ENCODE measurements at regions not wholly inside any gene's neighbourhood (a gene's known extent, or its start where the extent isn't known, plus 50 kb on each side); places are given as distances from the start of the nearest gene placed in this dataset.

DNA sequence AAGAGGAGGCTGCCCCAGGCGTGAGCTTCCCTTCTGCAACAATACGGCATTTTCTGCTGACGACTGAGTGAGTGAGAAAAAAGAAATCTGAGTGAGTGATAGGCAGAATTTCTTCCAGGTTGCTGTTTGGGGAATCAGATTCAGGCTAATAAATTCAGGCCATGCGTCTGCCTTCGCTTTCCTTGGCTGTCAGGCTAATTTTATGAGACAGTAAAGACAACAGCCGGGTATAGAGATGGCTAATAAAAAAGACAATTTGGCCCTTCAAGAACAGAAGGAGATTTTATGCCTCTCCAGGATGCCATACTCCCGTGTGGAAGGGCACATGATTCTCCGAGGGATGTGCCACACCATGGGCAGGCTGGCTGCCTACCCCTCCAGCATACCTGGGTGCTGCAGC lies 145.9 kb upstream of the UBL3 start:
- CTCF ChIA-PET, result no interaction called here
- Mint-ChIP-seq H3K4me3 (no peak overlapping the region), H3K27ac (no peak overlapping the region)

DNA sequence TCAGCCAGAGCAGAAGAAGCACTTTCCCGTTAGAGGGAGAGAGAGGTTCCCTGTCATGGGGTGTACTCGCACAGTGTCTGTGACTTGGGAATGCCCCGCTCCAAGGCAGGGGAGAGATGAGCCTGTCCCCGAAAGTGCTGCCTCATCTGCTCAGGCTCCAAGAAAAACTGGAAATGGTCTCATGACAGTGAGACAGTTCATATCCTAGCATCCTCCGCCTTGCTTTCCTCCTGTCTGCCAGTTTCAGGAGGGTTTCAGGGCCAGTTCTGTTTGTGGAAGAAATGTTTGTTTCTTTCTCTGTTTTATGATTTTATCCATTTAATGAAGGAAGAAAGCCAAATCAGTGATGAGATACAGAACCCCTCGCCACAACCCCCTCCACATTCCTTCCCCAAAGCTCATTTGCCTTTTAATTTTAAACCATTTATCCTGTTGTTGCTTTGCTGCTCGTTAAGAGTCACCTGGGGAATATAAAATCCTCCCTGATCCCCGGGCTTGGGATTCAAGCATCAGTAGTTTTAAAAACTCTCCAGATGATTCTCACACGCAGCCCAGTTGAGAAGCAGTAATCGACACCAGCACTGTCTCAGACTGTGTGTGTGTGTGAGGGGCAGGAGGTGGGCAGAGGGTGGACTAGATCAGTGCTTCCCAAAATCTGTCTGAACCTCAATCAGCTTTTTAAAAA lies 144.6 kb upstream of the UBL3 start:
- no peak for TF ChIP-seq NFYB (CRISPR knock-in tag; conservative IDR thresholded peaks at IDR 0.05; ENCODE audit: low read depth)
- TF ChIP-seq, protein P1, sequence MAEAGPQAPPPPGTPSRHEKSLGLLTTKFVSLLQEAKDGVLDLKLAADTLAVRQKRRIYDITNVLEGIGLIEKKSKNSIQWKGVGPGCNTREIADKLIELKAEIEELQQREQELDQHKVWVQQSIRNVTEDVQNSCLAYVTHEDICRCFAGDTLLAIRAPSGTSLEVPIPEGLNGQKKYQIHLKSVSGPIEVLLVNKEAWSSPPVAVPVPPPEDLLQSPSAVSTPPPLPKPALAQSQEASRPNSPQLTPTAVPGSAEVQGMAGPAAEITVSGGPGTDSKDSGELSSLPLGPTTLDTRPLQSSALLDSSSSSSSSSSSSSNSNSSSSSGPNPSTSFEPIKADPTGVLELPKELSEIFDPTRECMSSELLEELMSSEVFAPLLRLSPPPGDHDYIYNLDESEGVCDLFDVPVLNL (CRISPR knock-in tag; IDR thresholded peaks at IDR 0.05; ENCODE audit: borderline replicate concordance, low read depth), result no peak
- TF ChIP-seq MYBL2 (CRISPR knock-in tag; IDR thresholded peaks at IDR 0.05), result no peak
- TF ChIP-seq, protein P2, sequence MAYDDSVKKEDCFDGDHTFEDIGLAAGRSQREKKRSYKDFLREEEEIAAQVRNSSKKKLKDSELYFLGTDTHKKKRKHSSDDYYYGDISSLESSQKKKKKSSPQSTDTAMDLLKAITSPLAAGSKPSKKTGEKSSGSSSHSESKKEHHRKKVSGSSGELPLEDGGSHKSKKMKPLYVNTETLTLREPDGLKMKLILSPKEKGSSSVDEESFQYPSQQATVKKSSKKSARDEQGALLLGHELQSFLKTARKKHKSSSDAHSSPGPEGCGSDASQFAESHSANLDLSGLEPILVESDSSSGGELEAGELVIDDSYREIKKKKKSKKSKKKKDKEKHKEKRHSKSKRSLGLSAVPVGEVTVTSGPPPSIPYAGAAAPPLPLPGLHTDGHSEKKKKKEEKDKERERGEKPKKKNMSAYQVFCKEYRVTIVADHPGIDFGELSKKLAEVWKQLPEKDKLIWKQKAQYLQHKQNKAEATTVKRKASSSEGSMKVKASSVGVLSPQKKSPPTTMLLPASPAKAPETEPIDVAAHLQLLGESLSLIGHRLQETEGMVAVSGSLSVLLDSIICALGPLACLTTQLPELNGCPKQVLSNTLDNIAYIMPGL (CRISPR knock-in tag; IDR thresholded peaks at IDR 0.05), result no peak
- TF ChIP-seq, protein P3, sequence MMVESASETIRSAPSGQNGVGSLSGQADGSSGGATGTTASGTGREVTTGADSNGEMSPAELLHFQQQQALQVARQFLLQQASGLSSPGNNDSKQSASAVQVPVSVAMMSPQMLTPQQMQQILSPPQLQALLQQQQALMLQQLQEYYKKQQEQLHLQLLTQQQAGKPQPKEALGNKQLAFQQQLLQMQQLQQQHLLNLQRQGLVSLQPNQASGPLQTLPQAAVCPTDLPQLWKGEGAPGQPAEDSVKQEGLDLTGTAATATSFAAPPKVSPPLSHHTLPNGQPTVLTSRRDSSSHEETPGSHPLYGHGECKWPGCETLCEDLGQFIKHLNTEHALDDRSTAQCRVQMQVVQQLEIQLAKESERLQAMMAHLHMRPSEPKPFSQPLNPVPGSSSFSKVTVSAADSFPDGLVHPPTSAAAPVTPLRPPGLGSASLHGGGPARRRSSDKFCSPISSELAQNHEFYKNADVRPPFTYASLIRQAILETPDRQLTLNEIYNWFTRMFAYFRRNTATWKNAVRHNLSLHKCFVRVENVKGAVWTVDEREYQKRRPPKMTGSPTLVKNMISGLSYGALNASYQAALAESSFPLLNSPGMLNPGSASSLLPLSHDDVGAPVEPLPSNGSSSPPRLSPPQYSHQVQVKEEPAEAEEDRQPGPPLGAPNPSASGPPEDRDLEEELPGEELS (CRISPR knock-in tag; IDR thresholded peaks at IDR 0.05), result no peak
- TF ChIP-seq ZNF423 (CRISPR knock-in tag; IDR thresholded peaks at IDR 0.05), result no peak
- no peak for TF ChIP-seq EMX1 (CRISPR knock-in tag; IDR thresholded peaks at IDR 0.05)
- TF ChIP-seq MXD4 (CRISPR knock-in tag; IDR thresholded peaks at IDR 0.05; ENCODE audit: borderline replicate concordance), result no peak
- no peak for TF ChIP-seq FOXJ3 (CRISPR knock-in tag; IDR thresholded peaks at IDR 0.05; ENCODE audit: borderline replicate concordance)
- no peak for TF ChIP-seq ZNF396 (CRISPR knock-in tag; IDR thresholded peaks at IDR 0.05; ENCODE audit: borderline replicate concordance)
- no peak for TF ChIP-seq IRF1 (CRISPR knock-in tag; IDR thresholded peaks at IDR 0.05)
- no peak for TF ChIP-seq SMAD3 (CRISPR knock-in tag; IDR thresholded peaks at IDR 0.05; ENCODE audit: borderline replicate concordance)
- TF ChIP-seq SP1 (CRISPR knock-in tag; conservative IDR thresholded peaks at IDR 0.05), result no peak
- TF ChIP-seq IRF2 (CRISPR knock-in tag; IDR thresholded peaks at IDR 0.05; ENCODE audit: borderline replicate concordance, low read depth), result no peak
- TF ChIP-seq OVOL2 (CRISPR knock-in tag; IDR thresholded peaks at IDR 0.05; ENCODE audit: borderline replicate concordance), result no peak
- no peak for TF ChIP-seq MAX (CRISPR knock-in tag; IDR thresholded peaks at IDR 0.05)
- TF ChIP-seq ZMAT4 (CRISPR knock-in tag; IDR thresholded peaks at IDR 0.05), result no peak
- Mint-ChIP-seq H3K4me1 (peaks cover 13% of the 10 kb centered on the region), H3K27me3 (ENCODE audit: low read depth) (no peaks in the 10 kb centered on the region), H3K9me3 (no peaks in the 10 kb centered on the region), H3K4me3 (no peak overlapping the region), H3K36me3 (no peaks in the 10 kb centered on the region), H3K27ac (no peak overlapping the region)
- POLR2A ChIA-PET, result no interaction called here
- DNase-seq (ENCODE audit: low spot score) (no peak), ATAC-seq (no peak)
- CTCF ChIA-PET, result no interaction called here

More for the DNA sequence above, 145.9 kb upstream of the UBL3 start:
- no peak for ATAC-seq
- H3K9me3 Mint-ChIP-seq, result no peaks in the 10 kb centered on the region
- H3K36me3 Mint-ChIP-seq, result no peaks in the 10 kb centered on the region
- no peaks in the 10 kb centered on the region for H3K27me3 Mint-ChIP-seq (ENCODE audit: low read depth)
- POLR2A ChIA-PET, result no interaction called here
- H3K4me1 Mint-ChIP-seq, result peaks cover 13% of the 10 kb centered on the region
- no peak for DNase-seq (ENCODE audit: low spot score)
- no peak for TF ChIP-seq GTF2I (CRISPR knock-in tag; conservative IDR thresholded peaks at IDR 0.05)
- TF ChIP-seq, protein P4, sequence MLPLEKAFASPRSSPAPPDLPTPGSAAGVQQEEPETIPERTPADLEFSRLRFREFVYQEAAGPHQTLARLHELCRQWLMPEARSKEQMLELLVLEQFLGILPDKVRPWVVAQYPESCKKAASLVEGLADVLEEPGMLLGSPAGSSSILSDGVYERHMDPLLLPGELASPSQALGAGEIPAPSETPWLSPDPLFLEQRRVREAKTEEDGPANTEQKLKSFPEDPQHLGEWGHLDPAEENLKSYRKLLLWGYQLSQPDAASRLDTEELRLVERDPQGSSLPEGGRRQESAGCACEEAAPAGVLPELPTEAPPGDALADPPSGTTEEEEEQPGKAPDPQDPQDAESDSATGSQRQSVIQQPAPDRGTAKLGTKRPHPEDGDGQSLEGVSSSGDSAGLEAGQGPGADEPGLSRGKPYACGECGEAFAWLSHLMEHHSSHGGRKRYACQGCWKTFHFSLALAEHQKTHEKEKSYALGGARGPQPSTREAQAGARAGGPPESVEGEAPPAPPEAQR (CRISPR knock-in tag; IDR thresholded peaks at IDR 0.05), result no peak
- TF ChIP-seq, protein P5, sequence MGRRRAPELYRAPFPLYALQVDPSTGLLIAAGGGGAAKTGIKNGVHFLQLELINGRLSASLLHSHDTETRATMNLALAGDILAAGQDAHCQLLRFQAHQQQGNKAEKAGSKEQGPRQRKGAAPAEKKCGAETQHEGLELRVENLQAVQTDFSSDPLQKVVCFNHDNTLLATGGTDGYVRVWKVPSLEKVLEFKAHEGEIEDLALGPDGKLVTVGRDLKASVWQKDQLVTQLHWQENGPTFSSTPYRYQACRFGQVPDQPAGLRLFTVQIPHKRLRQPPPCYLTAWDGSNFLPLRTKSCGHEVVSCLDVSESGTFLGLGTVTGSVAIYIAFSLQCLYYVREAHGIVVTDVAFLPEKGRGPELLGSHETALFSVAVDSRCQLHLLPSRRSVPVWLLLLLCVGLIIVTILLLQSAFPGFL (CRISPR knock-in tag; IDR thresholded peaks at IDR 0.05; ENCODE audit: borderline replicate concordance), result no peak
- no peak for TF ChIP-seq HMGA2 (CRISPR knock-in tag; IDR thresholded peaks at IDR 0.05)
- TF ChIP-seq ZNF219 (CRISPR knock-in tag; IDR thresholded peaks at IDR 0.05; ENCODE audit: borderline replicate concordance), result no peak
- no peak for TF ChIP-seq IRF2 (CRISPR knock-in tag; IDR thresholded peaks at IDR 0.05; ENCODE audit: borderline replicate concordance, low read depth)
- no peak for TF ChIP-seq RORB (CRISPR knock-in tag; IDR thresholded peaks at IDR 0.05)
- TF ChIP-seq JAZF1 (CRISPR knock-in tag; IDR thresholded peaks at IDR 0.05), result no peak
- TF ChIP-seq ZNF232 (CRISPR knock-in tag; IDR thresholded peaks at IDR 0.05), result no peak
- no peak for TF ChIP-seq MAX (CRISPR knock-in tag; IDR thresholded peaks at IDR 0.05)
- no peak for TF ChIP-seq CREB1 (CRISPR knock-in tag; IDR thresholded peaks at IDR 0.05)
- no peak for TF ChIP-seq CBFB (CRISPR knock-in tag; IDR thresholded peaks at IDR 0.05; ENCODE audit: low read depth)
